Natural killer cell (primary cell): ENCODE measurements at regions not wholly inside any gene's neighbourhood (a gene's known extent, or its start where the extent isn't known, plus 50 kb on each side); places are given as distances from the start of the nearest gene placed in this dataset.

ENCODE experiments used
- ATAC-seq, 3 donors: fragments of 150-1000 bp in 2 of 3; fragments of 200-7000 bp in 1 of 3; cut with Tn5 transposase; 1 replicate in 1 of 3; 2 replicates in 2 of 3; pipeline ENCODE4 v1.10.0; 2021; ENCODE audit warnings: mild to moderate bottlenecking in 2 of 3, moderate library complexity in 2 of 3
- DNase-seq, 2 donors: peaks; one replicate each; pipeline versions ENCODE4 v3.0.0 to v3.0.0-alpha.2; 2013 to 2021; ENCODE audit warnings: mixed read lengths in 1 of 2
- H3K27ac ChIP-seq: one replicate; pipeline ENCODE4 v1.5.1; 2013; ENCODE audit warnings: mild to moderate bottlenecking, low read length
- H3K27me3 ChIP-seq: one replicate; pipeline ENCODE4 v1.6.1; 2013; ENCODE audit warnings: low read length; ENCODE audit not compliant: control insufficient read depth, insufficient read depth
- H3K36me3 ChIP-seq: one replicate; pipeline ENCODE4 v1.6.1; 2013; ENCODE audit warnings: low read length; ENCODE audit not compliant: control insufficient read depth, insufficient read depth
- H3K4me1 ChIP-seq: one replicate; pipeline ENCODE4 v1.6.1; 2013; ENCODE audit warnings: low read length; ENCODE audit not compliant: control insufficient read depth, insufficient read depth
- H3K4me3 ChIP-seq: one replicate; pipeline ENCODE4 v1.5.1; 2013; ENCODE audit warnings: low read length
- H3K9me3 ChIP-seq: one replicate; pipeline ENCODE4 v1.6.1; 2013; ENCODE audit warnings: low read length; ENCODE audit not compliant: control insufficient read depth, insufficient read depth
- H3K27ac Mint-ChIP-seq, 2 donors: one replicate each; pipeline ENCODE4 v1.8.0; 2022; ENCODE audit warnings: mild to moderate bottlenecking in 2 of 2, mixed read lengths in 2 of 2, moderate library complexity in 1 of 2
- H3K27me3 Mint-ChIP-seq, 2 donors: one replicate each; pipeline ENCODE4 v1.8.0; 2022; ENCODE audit warnings: low read depth in 2 of 2, mixed read lengths in 2 of 2
- H3K36me3 Mint-ChIP-seq: one replicate; pipeline ENCODE4 v1.8.0; 2022; ENCODE audit warnings: mixed read lengths
- H3K4me1 Mint-ChIP-seq, 2 donors: one replicate each; pipeline ENCODE4 v1.8.0; 2022; ENCODE audit warnings: mixed read lengths in 2 of 2
- H3K4me3 Mint-ChIP-seq: one replicate; pipeline ENCODE4 v1.8.0; 2022; ENCODE audit warnings: mild to moderate bottlenecking, moderate library complexity, mixed read lengths
- H3K9me3 Mint-ChIP-seq, 2 donors: one replicate each; pipeline ENCODE4 v1.8.0; 2022; ENCODE audit warnings: mixed read lengths in 2 of 2
- WGBS: methylation state at CpG from one replicate; pipeline ENCODE4 v1.1.7; 2013; ENCODE audit warnings: missing lambda C conversion rate; ENCODE audit not compliant: insufficient coverage; 5-methylcytosine and 5-hydroxymethylcytosine counted together
- intact Hi-C: fragments of 100-400 bp; cut with micrococcal nuclease; formaldehyde crosslinking; loops from one replicate; pipeline ENCODE4 v1.14.2; 2022
- TF ChIP-seq, protein P1 (sequence below): fragments of 200-600 bp; IDR thresholded peaks from one replicate; pipeline ENCODE4 v1.8.0; 2022; ENCODE audit warnings: antibody characterized with exemption

DNA sequence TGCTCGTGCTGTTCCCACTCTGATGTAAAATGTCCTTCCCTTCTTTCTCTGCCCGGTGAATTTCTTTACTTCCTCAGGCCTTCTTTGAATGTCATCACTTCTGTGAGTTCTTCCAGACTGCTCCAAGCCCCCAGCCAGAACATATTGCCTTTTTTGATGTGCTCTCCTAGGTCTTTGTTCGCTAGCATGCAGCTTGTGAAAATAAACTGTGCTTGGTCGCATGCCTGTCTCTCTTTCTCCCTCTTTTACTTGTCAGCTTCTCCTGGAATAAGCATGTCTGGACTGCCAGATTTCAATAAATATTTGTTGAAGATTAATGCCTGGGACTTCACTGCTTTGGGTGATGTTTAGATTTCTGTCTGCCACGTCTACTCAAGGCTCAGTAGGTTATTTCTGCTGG is 82.7 kb upstream of the ARHGAP28 start:
- TF ChIP-seq, protein P1, sequence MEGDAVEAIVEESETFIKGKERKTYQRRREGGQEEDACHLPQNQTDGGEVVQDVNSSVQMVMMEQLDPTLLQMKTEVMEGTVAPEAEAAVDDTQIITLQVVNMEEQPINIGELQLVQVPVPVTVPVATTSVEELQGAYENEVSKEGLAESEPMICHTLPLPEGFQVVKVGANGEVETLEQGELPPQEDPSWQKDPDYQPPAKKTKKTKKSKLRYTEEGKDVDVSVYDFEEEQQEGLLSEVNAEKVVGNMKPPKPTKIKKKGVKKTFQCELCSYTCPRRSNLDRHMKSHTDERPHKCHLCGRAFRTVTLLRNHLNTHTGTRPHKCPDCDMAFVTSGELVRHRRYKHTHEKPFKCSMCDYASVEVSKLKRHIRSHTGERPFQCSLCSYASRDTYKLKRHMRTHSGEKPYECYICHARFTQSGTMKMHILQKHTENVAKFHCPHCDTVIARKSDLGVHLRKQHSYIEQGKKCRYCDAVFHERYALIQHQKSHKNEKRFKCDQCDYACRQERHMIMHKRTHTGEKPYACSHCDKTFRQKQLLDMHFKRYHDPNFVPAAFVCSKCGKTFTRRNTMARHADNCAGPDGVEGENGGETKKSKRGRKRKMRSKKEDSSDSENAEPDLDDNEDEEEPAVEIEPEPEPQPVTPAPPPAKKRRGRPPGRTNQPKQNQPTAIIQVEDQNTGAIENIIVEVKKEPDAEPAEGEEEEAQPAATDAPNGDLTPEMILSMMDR = no peak
- Histone ChIP-seq H3K36me3 (no peaks in the 10 kb centered on the region), H3K27me3 (no peaks in the 10 kb centered on the region), H3K27ac (no peak overlapping the region), H3K4me3 (no peak overlapping the region), H3K4me1 (no peaks in the 10 kb centered on the region), H3K9me3 (peaks cover 3% of the 10 kb centered on the region)
- ATAC-seq (no peak), DNase-seq (no peak)
- Mint-ChIP-seq H3K27me3 (no peaks in the 10 kb centered on the region), H3K4me1 (no peaks in the 10 kb centered on the region), H3K36me3 (peaks cover 3% of the 10 kb centered on the region), H3K9me3 (peaks cover 2 to 5% of the 10 kb centered on the region in 2 donors), H3K27ac (no peak overlapping the region), H3K4me3 (no peak overlapping the region)
- intact Hi-C loops = no loop called here
- 44% methylated on average over 5 of the region's 5 CpGs for WGBS

DNA sequence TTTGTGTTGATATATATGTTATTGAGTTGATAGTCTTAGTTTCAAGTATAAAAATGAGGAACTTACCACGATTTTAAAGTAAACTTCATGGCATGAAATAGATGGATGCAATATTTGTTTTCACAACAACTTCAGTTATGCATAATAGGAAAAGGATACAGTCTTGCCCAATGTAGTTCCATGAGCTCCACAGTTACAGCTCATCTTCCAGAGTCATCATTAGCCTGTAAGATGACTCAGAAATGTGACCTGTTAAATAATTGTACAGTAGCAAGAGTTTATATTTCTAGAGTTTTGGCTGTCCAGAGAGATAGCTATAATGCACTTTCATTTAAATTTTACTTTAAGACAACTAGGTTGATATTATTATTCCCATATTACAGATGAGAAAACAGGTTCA is 80.9 kb upstream of the ARHGAP28 start:
- intact Hi-C loops = no loop called here
- Mint-ChIP-seq H3K4me1 (no peaks in the 10 kb centered on the region), H3K4me3 (no peak overlapping the region), H3K36me3 (peaks cover 5% of the 10 kb centered on the region), H3K27ac (no peak overlapping the region), H3K9me3 (peaks cover 2 to 7% of the 10 kb centered on the region in 2 donors), H3K27me3 (no peaks in the 10 kb centered on the region)
- H3K36me3 ChIP-seq = no peaks in the 10 kb centered on the region
- H3K9me3 ChIP-seq = peaks cover 3% of the 10 kb centered on the region
- no peak overlapping the region for H3K4me3 ChIP-seq
- DNase-seq (no peak), ATAC-seq (no peak)
- H3K27ac ChIP-seq = no peak overlapping the region
- TF ChIP-seq, protein P1 = no peak
- no peaks in the 10 kb centered on the region for H3K4me1 ChIP-seq
- H3K27me3 ChIP-seq = no peaks in the 10 kb centered on the region
- no CpG with 5 or more reads among the region's 1 CpG for WGBS

DNA sequence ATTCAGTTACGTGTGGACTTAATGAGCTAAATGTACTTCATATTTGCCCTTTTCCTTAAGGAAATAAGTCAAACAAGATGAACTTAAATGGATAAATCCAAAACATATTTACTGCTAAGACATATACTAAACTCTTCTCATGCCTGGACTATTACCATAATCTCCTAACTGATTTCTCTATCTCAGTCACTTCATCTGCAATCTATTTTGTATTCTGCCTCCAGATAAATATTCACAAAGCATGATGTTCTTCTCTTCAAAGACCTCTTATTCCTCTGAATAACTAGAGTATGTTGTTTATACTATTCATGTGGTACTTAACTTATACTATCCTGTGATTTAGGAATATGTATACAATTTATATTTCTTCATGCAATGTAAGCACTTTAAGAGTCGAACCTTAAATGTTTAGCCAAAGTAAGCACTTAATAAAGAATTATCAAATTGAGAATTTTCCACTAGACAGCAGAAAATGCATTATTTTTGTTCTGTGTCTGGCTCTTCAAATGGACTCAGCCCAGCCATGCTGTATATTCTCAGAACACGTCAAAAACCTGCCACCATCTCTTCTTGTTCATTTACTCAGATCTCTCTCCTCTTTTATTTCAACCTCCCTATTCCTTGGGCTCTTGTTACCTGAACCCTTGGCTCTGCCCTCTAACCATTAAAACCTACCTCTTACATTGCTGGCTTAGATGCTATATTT is 79.9 kb upstream of the ARHGAP28 start:
- peaks cover 2 to 7% of the 10 kb centered on the region in 2 donors for H3K9me3 Mint-ChIP-seq
- ATAC-seq = no peak

More for the DNA sequence above, 79.9 kb upstream of the ARHGAP28 start:
- no peak for DNase-seq
- Histone ChIP-seq H3K4me3 (no peak overlapping the region), H3K27me3 (no peaks in the 10 kb centered on the region), H3K36me3 (no peaks in the 10 kb centered on the region), H3K9me3 (peaks cover 4% of the 10 kb centered on the region), H3K27ac (no peak overlapping the region), H3K4me1 (no peaks in the 10 kb centered on the region)
- H3K27me3 Mint-ChIP-seq = no peaks in the 10 kb centered on the region
- no peak overlapping the region for H3K27ac Mint-ChIP-seq
- intact Hi-C loops = no loop called here
- WGBS = 85% methylated on average over 3 of the region's 3 CpGs
- no peaks in the 10 kb centered on the region for H3K4me1 Mint-ChIP-seq
- TF ChIP-seq, protein P1 = no peak
- H3K36me3 Mint-ChIP-seq = peaks cover 5% of the 10 kb centered on the region
- no peak overlapping the region for H3K4me3 Mint-ChIP-seq
